SH-SY5Y (cell line): ENCODE measurements at regions not wholly inside any gene's neighbourhood (a gene's known extent, or its start where the extent isn't known, plus 50 kb on each side); places are given as distances from the start of the nearest gene placed in this dataset.

Source experiments
- GATA2 ChIP-seq: IDR thresholded peaks from 2 replicates; pipeline ENCODE4 v1.6.1; 2011; ENCODE audit warnings: mild to moderate bottlenecking, low read depth, low read length
- GATA3 ChIP-seq: IDR thresholded peaks from 2 replicates; pipeline ENCODE4 v1.6.1; 2011; ENCODE audit warnings: low read depth, mild to moderate bottlenecking, low read length, moderate library complexity

- TF ChIP-seq GATA3 (no peak), GATA2 (no peak)
These were observed 368.2 kb upstream of the PRICKLE1 start for GRCh38 chr12:42957561-42958290.
